Common myeloid progenitor, CD34-positive (primary cell): ENCODE measurements at regions not wholly inside any gene's neighbourhood (a gene's known extent, or its start where the extent isn't known, plus 50 kb on each side); places are given as distances from the start of the nearest gene placed in this dataset.

ENCODE experiments used
- CTCF ChIA-PET: fragments of 350-600 bp; sonication (Branson Sonifier 250); formaldehyde crosslinking; loops from one replicate; lab custom pipeline; 2021; ENCODE audit warnings: antibody characterized with exemption; lab: Charles Lee
- POLR2A ChIA-PET: fragments of 350-600 bp; sonication (Branson Sonifier 250); formaldehyde crosslinking; loops from one replicate; lab custom pipeline; 2021; ENCODE audit warnings: antibody characterized with exemption; lab: Charles Lee
- DNase-seq, 3 donors: peaks; one replicate each; pipeline versions ENCODE4 v3.0.0 to v3.0.0-alpha.2; 2013
- H3K27ac ChIP-seq, 2 experiments: 1 replicate in 1 of 2; 2 replicates in 1 of 2; pipeline ENCODE4 v1.7.0; 2013; ENCODE audit warnings: inconsistent platforms in 2 of 2, low read length in 2 of 2, mild to moderate bottlenecking in 2 of 2, low read depth in 1 of 2, moderate library complexity in 1 of 2; ENCODE audit not compliant: severe bottlenecking in 2 of 2, insufficient read depth in 1 of 2, poor library complexity in 1 of 2
- H3K27me3 ChIP-seq, 5 experiments: replicated peaks in 2 of 5; 1 replicate in 3 of 5; 2 replicates in 2 of 5; pipeline versions ENCODE4 v1.6.1 to v1.7.0; 2013; ENCODE audit warnings: low read length in 4 of 5, mild to moderate bottlenecking in 2 of 5, moderate library complexity in 2 of 5, inconsistent platforms in 1 of 5; ENCODE audit not compliant: insufficient read depth in 5 of 5, control insufficient read depth in 4 of 5
- H3K36me3 ChIP-seq, 4 experiments: 1 replicate in 2 of 4; 2 replicates in 2 of 4; pipeline versions ENCODE4 v1.6.1 to v1.7.0; 2013; ENCODE audit warnings: low read length in 3 of 4, control low read depth in 1 of 4, mild to moderate bottlenecking in 1 of 4; ENCODE audit not compliant: control insufficient read depth in 4 of 4, insufficient read depth in 4 of 4
- H3K4me1 ChIP-seq, 4 experiments: 1 replicate in 3 of 4; 2 replicates in 1 of 4; pipeline versions ENCODE4 v1.6.1 to v1.7.1; 2013; ENCODE audit warnings: low read length in 3 of 4, mild to moderate bottlenecking in 3 of 4, control low read depth in 1 of 4, inconsistent platforms in 1 of 4, moderate library complexity in 1 of 4; ENCODE audit not compliant: control insufficient read depth in 4 of 4, insufficient read depth in 4 of 4; ENCODE audit errors: control extremely low read depth in 1 of 4
- H3K4me3 ChIP-seq, 7 experiments: 1 replicate in 4 of 7; 2 replicates in 3 of 7; pipeline versions ENCODE4 v1.5.1 to v1.7.0; 2013; ENCODE audit warnings: mild to moderate bottlenecking in 7 of 7, low read length in 6 of 7, moderate library complexity in 6 of 7, inconsistent platforms in 2 of 7, low read depth in 2 of 7, control low read depth in 1 of 7; ENCODE audit not compliant: insufficient read depth in 4 of 7, control insufficient read depth in 1 of 7; ENCODE audit errors: extremely low read depth in 1 of 7
- H3K9me3 ChIP-seq, 5 experiments: 1 replicate in 4 of 5; 2 replicates in 1 of 5; pipeline versions ENCODE4 v1.6.1 to v1.7.1; 2013; ENCODE audit warnings: low read length in 4 of 5, mild to moderate bottlenecking in 2 of 5, inconsistent platforms in 1 of 5, low read depth in 1 of 5, moderate library complexity in 1 of 5; ENCODE audit not compliant: control insufficient read depth in 4 of 5, insufficient read depth in 2 of 5; ENCODE audit errors: control extremely low read depth in 1 of 5
- WGBS: methylation state at CpG from one replicate; pipeline ENCODE4 v1.1.5; 2013; ENCODE audit not compliant: insufficient coverage; 5-methylcytosine and 5-hydroxymethylcytosine counted together

DNA sequence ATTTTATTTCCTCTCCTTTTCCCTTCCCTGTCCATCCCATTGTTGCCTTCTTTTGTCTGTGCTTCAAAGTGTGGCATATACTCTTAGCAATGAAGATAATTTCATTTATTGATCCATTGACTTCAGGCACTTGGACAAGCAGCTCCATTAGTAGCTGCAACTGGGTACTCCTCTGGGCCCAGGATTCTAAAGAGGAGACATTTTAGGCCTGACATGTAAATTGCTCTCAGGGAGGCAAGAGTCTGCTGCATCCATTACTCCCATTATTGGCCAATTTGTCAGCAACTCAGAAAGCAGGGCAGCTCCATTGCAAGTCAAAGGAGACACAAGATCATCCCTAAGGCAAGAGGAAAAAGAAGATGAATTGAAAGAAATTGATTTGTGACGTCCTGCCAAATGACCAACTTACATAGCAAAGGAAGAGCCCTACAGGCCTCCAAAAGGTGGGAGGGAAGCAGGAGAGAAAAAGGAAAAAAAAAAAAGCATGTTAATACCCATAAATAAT, 1094.1 kb upstream of the FLRT2 start:
- Histone ChIP-seq H3K4me1 (no peaks in the 10 kb centered on the region), H3K9me3 (no peaks in the 10 kb centered on the region), H3K27me3 (no peaks in the 10 kb centered on the region), H3K36me3 (no peaks in the 10 kb centered on the region), H3K27ac (no peak overlapping the region), H3K4me3 (no peak overlapping the region)
- ChIA-PET POLR2A (no interaction called here), CTCF (interaction anchor here (1.2 kb wide), 1 partner anchor 28 kb away, joined by 4 read pairs; no protein-coding TSS in a partner anchor)
- WGBS, result no CpG with 5 or more reads among the region's 1 CpG
- DNase-seq, result no peak

DNA sequence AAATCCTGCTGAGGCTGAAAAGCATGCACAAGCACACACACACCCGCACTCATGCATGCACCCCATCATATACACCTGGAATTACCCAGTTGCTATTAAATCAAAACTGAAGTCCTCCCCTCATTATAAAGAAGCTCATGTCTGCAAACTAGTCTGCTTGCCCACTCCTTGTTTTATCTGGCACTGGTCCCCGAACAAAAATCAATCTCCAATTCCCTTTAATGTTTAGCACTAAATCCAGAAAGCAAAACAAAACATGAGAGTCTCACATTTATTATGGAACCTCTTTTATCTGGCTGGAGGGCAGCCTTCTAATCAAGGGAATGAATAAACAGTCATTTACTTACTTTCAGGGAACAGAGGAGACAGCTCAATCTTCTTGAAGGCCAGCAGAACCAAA, 1093.4 kb upstream of the FLRT2 start:
- 92% methylated on average over 1 of the region's 2 CpGs for WGBS
- CTCF ChIA-PET, result interaction anchor here (1.2 kb wide), 1 partner anchor 27 kb away, joined by 4 read pairs; no protein-coding TSS in a partner anchor
- H3K4me1 ChIP-seq, result no peaks in the 10 kb centered on the region
- no peak for DNase-seq
- no peaks in the 10 kb centered on the region for H3K9me3 ChIP-seq
- H3K4me3 ChIP-seq, result no peak overlapping the region
- H3K27me3 ChIP-seq, result no peaks in the 10 kb centered on the region
- no peak overlapping the region for H3K27ac ChIP-seq
- POLR2A ChIA-PET, result no interaction called here
- no peaks in the 10 kb centered on the region for H3K36me3 ChIP-seq

DNA sequence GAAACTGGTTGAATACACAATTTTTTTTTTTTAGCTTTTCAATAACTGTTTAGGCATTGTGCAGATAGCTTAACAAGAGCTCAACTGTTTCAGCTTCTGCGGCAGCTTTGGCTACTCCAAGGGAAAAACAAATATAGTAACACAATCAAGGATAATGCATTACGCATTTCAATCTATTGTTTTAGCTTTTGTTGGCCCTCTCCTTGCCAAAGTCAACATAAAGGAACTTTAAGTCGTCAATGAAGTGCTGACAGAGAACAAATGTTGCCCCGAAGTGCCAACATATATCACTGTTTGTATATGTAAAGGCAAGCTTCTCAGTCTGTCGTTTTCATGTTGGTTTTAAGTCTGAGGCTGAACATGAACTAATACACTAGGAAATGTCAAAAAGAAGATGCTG, 1087.4 kb upstream of the FLRT2 start:
- no peak for DNase-seq
- POLR2A ChIA-PET, result interaction anchor here (0.6 kb wide), 1 partner anchor 96 kb away, joined by 4 read pairs; no protein-coding TSS in a partner anchor
- Histone ChIP-seq H3K27ac (no peak overlapping the region), H3K4me3 (no peak overlapping the region), H3K27me3 (no peaks in the 10 kb centered on the region), H3K9me3 (no peaks in the 10 kb centered on the region), H3K4me1 (peaks cover 0 to 5% (median 0%) of the 10 kb centered on the region in 4 experiments), H3K36me3 (no peaks in the 10 kb centered on the region)
- CTCF ChIA-PET, result no interaction called here
- 80% methylated on average over 5 of the region's 5 CpGs for WGBS

DNA sequence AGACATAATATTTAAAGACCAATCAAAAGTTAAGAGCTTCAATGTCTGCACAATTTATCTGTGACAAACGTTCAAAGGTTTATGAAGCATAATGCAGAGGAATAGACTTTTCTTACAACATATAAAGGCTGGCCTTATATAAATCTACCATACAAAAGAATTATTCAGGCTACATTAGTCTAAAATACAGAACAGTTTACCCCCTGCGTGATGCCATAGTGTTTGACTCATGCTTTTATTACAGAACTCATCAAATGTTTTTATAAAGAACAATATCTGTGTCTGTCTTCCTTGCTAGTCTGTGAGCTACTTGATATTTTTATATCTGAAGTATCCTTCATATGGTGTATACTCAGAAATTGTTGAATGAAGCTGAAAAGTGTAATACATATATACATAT, 1084.5 kb upstream of the FLRT2 start:
- DNase-seq, result no peak
- H3K36me3 ChIP-seq, result no peaks in the 10 kb centered on the region
- no peaks in the 10 kb centered on the region for H3K9me3 ChIP-seq
- peaks cover 0 to 5% (median 0%) of the 10 kb centered on the region in 4 experiments for H3K4me1 ChIP-seq
- POLR2A ChIA-PET, result no interaction called here
- no peak overlapping the region for H3K4me3 ChIP-seq
- no peak overlapping the region for H3K27ac ChIP-seq
- WGBS, result no CpG with 5 or more reads among the region's 2 CpGs
- CTCF ChIA-PET, result no interaction called here
- H3K27me3 ChIP-seq, result no peaks in the 10 kb centered on the region

DNA sequence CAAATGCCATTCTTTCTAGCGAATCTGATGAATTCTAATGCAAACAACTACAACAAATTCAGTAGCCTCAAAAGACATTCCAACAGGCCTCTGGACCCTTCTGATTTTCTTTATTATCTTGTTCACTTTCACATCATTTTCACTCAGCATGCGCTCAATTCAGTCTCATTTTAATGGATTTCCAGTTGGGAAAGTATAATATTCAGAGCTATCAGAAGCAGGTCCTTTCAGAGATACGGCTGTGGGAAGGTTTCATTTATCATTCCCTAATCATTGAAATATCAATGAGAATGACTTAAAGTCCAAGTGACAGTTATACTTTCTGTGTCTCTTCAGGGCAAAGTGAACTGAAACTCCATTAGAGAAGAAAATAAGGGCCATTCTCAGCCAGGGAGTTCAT, 1083.7 kb upstream of the FLRT2 start:
- 80% methylated on average over 1 of the region's 3 CpGs for WGBS
- Histone ChIP-seq H3K4me1 (peaks cover 0 to 5% (median 0%) of the 10 kb centered on the region in 4 experiments), H3K36me3 (no peaks in the 10 kb centered on the region), H3K9me3 (no peaks in the 10 kb centered on the region), H3K27ac (no peak overlapping the region), H3K27me3 (no peaks in the 10 kb centered on the region), H3K4me3 (no peak overlapping the region)
- ChIA-PET CTCF (no interaction called here), POLR2A (no interaction called here)
- DNase-seq, result no peak

DNA sequence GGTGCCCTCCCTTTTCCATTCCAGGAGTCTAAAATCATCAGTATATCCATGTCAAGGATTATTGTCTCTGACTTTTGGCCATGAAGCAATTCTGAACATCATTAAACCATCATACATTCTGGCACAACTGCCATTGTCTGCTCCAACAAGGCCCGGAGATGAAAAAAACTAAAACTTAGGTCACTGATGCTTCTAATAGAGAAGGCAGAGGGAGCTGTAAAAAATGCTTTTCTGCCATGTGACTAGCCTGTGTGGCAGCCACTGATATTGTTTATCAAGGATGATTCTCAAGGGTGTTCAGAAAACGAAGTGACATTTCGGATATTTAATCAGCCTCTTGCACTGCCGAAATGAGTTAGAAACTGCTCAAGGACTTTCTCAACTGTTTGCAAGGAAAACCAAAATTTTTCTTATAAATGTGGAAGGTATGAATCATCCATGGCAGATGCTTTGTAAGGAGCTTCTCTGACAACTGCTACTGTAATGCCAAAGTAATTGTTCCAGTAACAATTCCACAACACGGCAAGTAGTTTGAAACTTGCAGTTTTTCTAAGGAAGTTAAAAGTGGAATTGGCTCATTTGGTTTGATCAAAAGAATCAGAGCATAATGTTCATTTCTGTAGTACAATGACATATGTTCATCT, 1076.5 kb upstream of the FLRT2 start:
- Histone ChIP-seq H3K27ac (no peak overlapping the region), H3K4me1 (no peaks in the 10 kb centered on the region), H3K4me3 (no peak overlapping the region), H3K9me3 (no peaks in the 10 kb centered on the region), H3K27me3 (no peaks in the 10 kb centered on the region), H3K36me3 (no peaks in the 10 kb centered on the region)
- 93% methylated on average over 4 of the region's 5 CpGs for WGBS
- no peak for DNase-seq
- ChIA-PET POLR2A (no interaction called here), CTCF (no interaction called here)

DNA sequence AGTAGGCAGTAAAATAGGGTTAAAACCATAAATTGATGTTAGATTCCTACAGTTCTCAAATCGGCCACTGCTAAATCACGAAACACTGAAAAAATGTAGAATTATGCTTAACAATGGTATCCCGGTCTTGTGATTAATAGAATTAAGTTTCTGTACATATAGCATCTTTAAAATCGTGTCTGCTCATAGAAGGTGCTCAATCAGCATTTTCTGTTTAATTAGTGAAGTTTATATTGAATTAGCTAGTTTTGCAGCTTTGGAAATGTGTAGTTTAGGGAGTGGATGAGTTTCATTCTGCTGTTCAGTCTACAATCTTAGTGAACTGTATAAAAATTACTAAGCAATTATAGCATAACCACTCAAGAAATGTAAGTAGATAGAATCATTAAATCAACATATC, 1075.8 kb upstream of the FLRT2 start:
- DNase-seq, result no peak
- Histone ChIP-seq H3K4me3 (no peak overlapping the region), H3K27ac (no peak overlapping the region), H3K4me1 (no peaks in the 10 kb centered on the region), H3K27me3 (no peaks in the 10 kb centered on the region), H3K36me3 (no peaks in the 10 kb centered on the region), H3K9me3 (no peaks in the 10 kb centered on the region)
- POLR2A ChIA-PET, result no interaction called here
- CTCF ChIA-PET, result no interaction called here
- WGBS, result 100% methylated on average over 3 of the region's 4 CpGs
